ENCODE measurements at regions not wholly inside any gene's neighbourhood (a gene's known extent, or its start where the extent isn't known, plus 50 kb on each side); places are given as distances from the start of the nearest gene placed in this dataset.

DNA sequence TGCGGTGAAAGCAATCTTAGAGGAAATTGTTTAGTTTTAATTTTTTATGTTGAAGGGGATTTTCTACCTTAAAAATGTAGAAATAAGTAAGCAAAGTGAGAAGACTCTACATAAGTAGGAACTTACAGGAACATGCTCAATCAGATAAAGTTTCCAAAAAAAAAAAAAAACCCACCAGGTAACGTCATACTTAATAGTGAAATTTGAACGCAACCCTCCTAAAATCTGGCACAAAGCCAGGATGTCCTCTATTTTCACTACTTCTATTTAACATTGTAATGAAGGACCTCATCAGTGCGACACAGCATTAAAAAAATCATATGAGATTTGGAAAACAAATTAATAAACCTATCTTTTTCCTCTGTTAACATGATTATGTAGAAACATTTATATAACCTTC lies 135.0 kb upstream of the FAT4 start:
- no peak for DNase-seq (ENCODE audit: low read depth in 1 of 2, low spot score in 2 of 2)
- CTCF ChIA-PET (ENCODE audit: partially characterized antibody): interaction anchor here (0.6 kb wide), 1 partner anchor 16 kb away, joined by 3 read pairs; no protein-coding TSS in a partner anchor
- no peak overlapping the region for H3K4me3 ChIP-seq (ENCODE audit: extremely low read depth in 1 of 4, insufficient read depth in 2 of 4, low read depth in 3 of 4, low read length in 4 of 4)

More for the DNA sequence above, 135.0 kb upstream of the FAT4 start:
- Histone ChIP-seq H3K18ac (ENCODE audit: extremely low read depth, low read length) (no peak overlapping the region), H2AFZ (ENCODE audit: low read length) (no peak overlapping the region), H2BK120ac (replicated peaks; ENCODE audit: low read depth, low read length) (no peak overlapping the region), H3K79me2 (ENCODE audit: control insufficient read depth in 1 of 2, insufficient read depth in 2 of 2, low read length in 2 of 2) (no peaks in the 10 kb centered on the region), H3K9me3 (ENCODE audit: insufficient read depth in 2 of 2, low read depth in 1 of 2, low read length in 1 of 2) (no peaks in the 10 kb centered on the region), H3K14ac (ENCODE audit: insufficient read length) (no peak overlapping the region), H3K23me2 (ENCODE audit: low read depth, low read length) (no peaks in the 10 kb centered on the region), H4K20me1 (replicated peaks in 1 of 2; ENCODE audit: control insufficient read depth in 1 of 2, insufficient read depth in 2 of 2, low read length in 2 of 2) (no peaks in the 10 kb centered on the region), H3K56ac (replicated peaks; ENCODE audit: insufficient read length, low read depth, low read length) (no peak overlapping the region), H3K4me2 (ENCODE audit: insufficient read depth in 1 of 2, low read depth in 2 of 2, low read length in 2 of 2) (no peak overlapping the region), H3K36me3 (ENCODE audit: control insufficient read depth in 2 of 4, insufficient read depth in 4 of 4, low read length in 3 of 4) (no peaks in the 10 kb centered on the region), H3K79me1 (ENCODE audit: low read depth, low read length) (no peaks in the 10 kb centered on the region), H3K4me1 (replicated peaks in 1 of 4; ENCODE audit: control insufficient read depth in 3 of 4, insufficient read depth in 4 of 4, low read length in 3 of 4) (no peaks in the 10 kb centered on the region), H2BK15ac (ENCODE audit: low read length) (no peak overlapping the region), H2BK20ac (ENCODE audit: low read length) (no peak overlapping the region), H4K91ac (replicated peaks; ENCODE audit: insufficient read length, low read length) (no peak overlapping the region), H3K23ac (ENCODE audit: insufficient read length) (no peak overlapping the region), H2BK5ac (ENCODE audit: low read depth, low read length) (no peak overlapping the region), H2BK12ac (ENCODE audit: low read depth, low read length) (no peak overlapping the region), H3K9ac (replicated peaks in 1 of 4; ENCODE audit: extremely low read depth in 1 of 4, low read depth in 3 of 4, low read length in 3 of 4) (no peak overlapping the region), H3K27ac (ENCODE audit: low read depth, low read length) (no peak overlapping the region), H3K27me3 (replicated peaks in 1 of 4; ENCODE audit: control insufficient read depth in 3 of 4, extremely low read depth in 1 of 4, insufficient read depth in 3 of 4, low read length in 3 of 4) (no peaks in the 10 kb centered on the region), H2AK5ac (ENCODE audit: low read depth, low read length) (no peak overlapping the region), H4K5ac (ENCODE audit: insufficient read length, low read depth, low read length) (no peak overlapping the region), H4K8ac (ENCODE audit: extremely low read depth, insufficient read depth, low read length) (no peak overlapping the region), H3K4ac (replicated peaks; ENCODE audit: insufficient read length, low read depth, low read length) (no peak overlapping the region)
- TF ChIP-seq YY1 (IDR thresholded peaks at IDR 0.05; ENCODE audit: low read depth, low read length) (no peak), RNF2 (IDR thresholded peaks at IDR 0.05; ENCODE audit: borderline replicate concordance, low read depth, low read length, missing control alignments, poor library complexity, severe bottlenecking) (no peak)
- WGBS, 2 experiments (ENCODE audit: extremely low coverage in 1 of 2, insufficient coverage in 1 of 2, insufficient read length in 1 of 2, insufficient replicate concordance in 2 of 2, low coverage in 1 of 2, low lambda C conversion rate in 2 of 2, missing lambda C conversion rate in 1 of 2): 98% methylated on average over 4 of the region's 4 CpGs; no CpG with 5 or more reads in 1 of the 2 experiments
- POLR2A ChIA-PET (ENCODE audit: partially characterized antibody): no interaction called here
- FAIRE-seq: no peak

All from H1 (cell line).